ENCODE measurements at regions not wholly inside any gene's neighbourhood (a gene's known extent, or its start where the extent isn't known, plus 50 kb on each side); places are given as distances from the start of the nearest gene placed in this dataset.

- DNase-seq, result no peak
- TF ChIP-seq, protein P1, sequence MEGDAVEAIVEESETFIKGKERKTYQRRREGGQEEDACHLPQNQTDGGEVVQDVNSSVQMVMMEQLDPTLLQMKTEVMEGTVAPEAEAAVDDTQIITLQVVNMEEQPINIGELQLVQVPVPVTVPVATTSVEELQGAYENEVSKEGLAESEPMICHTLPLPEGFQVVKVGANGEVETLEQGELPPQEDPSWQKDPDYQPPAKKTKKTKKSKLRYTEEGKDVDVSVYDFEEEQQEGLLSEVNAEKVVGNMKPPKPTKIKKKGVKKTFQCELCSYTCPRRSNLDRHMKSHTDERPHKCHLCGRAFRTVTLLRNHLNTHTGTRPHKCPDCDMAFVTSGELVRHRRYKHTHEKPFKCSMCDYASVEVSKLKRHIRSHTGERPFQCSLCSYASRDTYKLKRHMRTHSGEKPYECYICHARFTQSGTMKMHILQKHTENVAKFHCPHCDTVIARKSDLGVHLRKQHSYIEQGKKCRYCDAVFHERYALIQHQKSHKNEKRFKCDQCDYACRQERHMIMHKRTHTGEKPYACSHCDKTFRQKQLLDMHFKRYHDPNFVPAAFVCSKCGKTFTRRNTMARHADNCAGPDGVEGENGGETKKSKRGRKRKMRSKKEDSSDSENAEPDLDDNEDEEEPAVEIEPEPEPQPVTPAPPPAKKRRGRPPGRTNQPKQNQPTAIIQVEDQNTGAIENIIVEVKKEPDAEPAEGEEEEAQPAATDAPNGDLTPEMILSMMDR (IDR thresholded peaks at IDR 0.05), result no peak
- intact Hi-C loops (cut with DNase I), result no loop called here
- FAIRE-seq, result no peak
- H3K27ac ChIP-seq, result no peak overlapping the region
- H3K4me1 ChIP-seq, result no peaks in the 10 kb centered on the region
- 62 to 63% methylated on average over 5 of the region's 5 CpGs for whole genome bisulfite sequencing, 2 donors
- no peaks in the 10 kb centered on the region for H3K27me3 ChIP-seq
- ATAC-seq, result no peak
- H3K4me3 ChIP-seq, result no peak overlapping the region
- H3K36me3 ChIP-seq, result no peaks in the 10 kb centered on the region
- no peaks in the 10 kb centered on the region for H3K9me3 ChIP-seq
Observed at GRCh38 chr12:107568718-107569117, 116.9 kb upstream of the PWP1 start.

GRCh38 chr12:107570721-107571120 is 114.9 kb upstream of the PWP1 start:
- Histone ChIP-seq H3K27ac (no peak overlapping the region), H3K36me3 (no peaks in the 10 kb centered on the region), H3K9me3 (no peaks in the 10 kb centered on the region), H3K27me3 (no peaks in the 10 kb centered on the region), H3K4me3 (no peak overlapping the region), H3K4me1 (no peaks in the 10 kb centered on the region)
- no peak for DNase-seq
- TF ChIP-seq, protein P1 (IDR thresholded peaks at IDR 0.05), result no peak
- 80 to 88% methylated on average over 1 of the region's 1 CpG for WGBS, 2 donors
- intact Hi-C loops (cut with DNase I), result no loop called here
- FAIRE-seq, result no peak
- peak in 1 of 4 donors; percentile 62 for ATAC-seq

- 86 to 91% methylated on average over 7 of the region's 7 CpGs for WGBS, 2 donors
Observed at GRCh38 chr12:107571492-107571891, 114.1 kb upstream of the PWP1 start.

GRCh38 chr12:107574691-107575090 is 110.9 kb upstream of the PWP1 start:
- Histone ChIP-seq H3K27me3 (no peaks in the 10 kb centered on the region), H3K4me1 (no peaks in the 10 kb centered on the region), H3K36me3 (no peaks in the 10 kb centered on the region), H3K9me3 (no peaks in the 10 kb centered on the region), H3K4me3 (no peak overlapping the region), H3K27ac (no peak overlapping the region)
- 67 to 76% methylated on average over 4 of the region's 4 CpGs for WGBS, 2 donors
- ATAC-seq (no peak), FAIRE-seq (no peak), DNase-seq (no peak)
- TF ChIP-seq, protein P1 (IDR thresholded peaks at IDR 0.05), result no peak
- intact Hi-C loops (cut with DNase I), result no loop called here

More at GRCh38 chr12:107571492-107571891, 114.1 kb upstream of the PWP1 start:
- no peak for ATAC-seq
- Histone ChIP-seq H3K27me3 (no peaks in the 10 kb centered on the region), H3K9me3 (no peaks in the 10 kb centered on the region), H3K4me1 (no peaks in the 10 kb centered on the region), H3K36me3 (no peaks in the 10 kb centered on the region), H3K4me3 (no peak overlapping the region), H3K27ac (no peak overlapping the region)
- intact Hi-C loops (cut with DNase I), result no loop called here
- DNase-seq, result no peak
- no peak for FAIRE-seq
- TF ChIP-seq, protein P1 (IDR thresholded peaks at IDR 0.05), result no peak

GRCh38 chr12:107580750-107581618 is 104.6 kb upstream of the PWP1 start:
- Histone ChIP-seq H3K4me1 (no peaks in the 10 kb centered on the region), H3K9me3 (no peaks in the 10 kb centered on the region), H3K36me3 (no peaks in the 10 kb centered on the region), H3K4me3 (peak overlapping the region in 1 of 4 donors; percentile 26), H3K27me3 (peaks cover 0 to 3% (median 0%) of the 10 kb centered on the region in 4 donors), H3K27ac (no peak overlapping the region)
- no peak for FAIRE-seq
- peak in 3 of 4 donors; percentile 23 to 64 (median 41) for ATAC-seq
- peak in 1 of 6 donors; percentile 60 for DNase-seq
- TF ChIP-seq, protein P1 (IDR thresholded peaks at IDR 0.05), result no peak
- 16 to 22% methylated on average over 40 to 66 of the region's 66 CpGs for WGBS, 2 donors
- intact Hi-C loops (cut with DNase I), result no loop called here
